GM12874 (cell line): ENCODE measurements at regions not wholly inside any gene's neighbourhood (a gene's known extent, or its start where the extent isn't known, plus 50 kb on each side); places are given as distances from the start of the nearest gene placed in this dataset.

Experiments used
- CTCF ChIP-seq: IDR thresholded peaks from 2 replicates; pipeline ENCODE4 v1.5.1; 2011; ENCODE audit warnings: low read depth, mild to moderate bottlenecking, control low read depth, low read length, moderate library complexity; ENCODE audit not compliant: insufficient read depth

GRCh38 chr17:77356109-77356689 lies 215.4 kb downstream of the SEC14L1 start:
- no peak for TF ChIP-seq CTCF

GRCh38 chr17:77356690-77357201 lies 216.0 kb downstream of the SEC14L1 start:
- TF ChIP-seq CTCF: no peak

- no peak for TF ChIP-seq CTCF
Observed at GRCh38 chr17:77358801-77359200, 218.0 kb downstream of the SEC14L1 start.

GRCh38 chr17:77359236-77359635 lies 218.5 kb downstream of the SEC14L1 start:
- TF ChIP-seq CTCF: no peak

DNA sequence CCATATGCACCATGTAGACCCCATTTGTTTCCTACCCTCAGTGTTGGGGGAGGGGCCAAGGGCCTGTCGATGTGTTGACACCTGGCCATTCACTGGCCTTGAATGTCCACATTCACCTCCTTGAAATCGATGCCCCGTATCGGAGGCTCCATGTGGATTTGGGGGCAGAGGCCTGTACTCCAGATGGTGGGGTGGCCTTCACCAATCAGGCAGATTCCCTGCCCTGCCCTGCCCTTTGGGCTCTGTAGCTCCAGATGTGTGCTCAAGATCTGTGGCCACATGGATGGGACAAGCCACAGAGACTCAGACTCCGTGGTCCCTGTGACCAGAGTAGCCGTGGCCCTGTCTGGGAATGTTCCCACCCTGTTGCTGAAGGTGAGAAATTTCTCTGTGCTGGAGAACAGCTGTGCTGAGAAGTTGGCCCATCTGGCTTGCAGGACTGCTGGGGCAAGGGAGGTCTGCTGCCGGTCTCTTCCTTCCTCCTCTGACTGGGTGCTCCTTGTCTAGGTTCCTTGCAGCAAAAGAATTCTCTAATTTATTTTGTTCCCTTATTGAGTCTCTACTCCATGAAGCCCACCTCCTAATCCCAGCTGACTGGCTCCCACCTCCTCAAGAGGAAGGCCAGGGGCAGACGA lies 221.3 kb downstream of the SEC14L1 start:
- TF ChIP-seq CTCF: no peak

GRCh38 chr17:77363821-77364361 lies 223.1 kb downstream of the SEC14L1 start:
- no peak for TF ChIP-seq CTCF

GRCh38 chr17:77364381-77364911 lies 223.7 kb downstream of the SEC14L1 start:
- no peak for TF ChIP-seq CTCF
